Neural cell (in vitro differentiated cells): ENCODE measurements at regions not wholly inside any gene's neighbourhood (a gene's known extent, or its start where the extent isn't known, plus 50 kb on each side); places are given as distances from the start of the nearest gene placed in this dataset.

Experiments
- CTCF ChIP-seq: fragments of 450-650 bp; IDR thresholded peaks from 2 replicates; pipeline ENCODE4 v1.5.1; 2014; ENCODE audit warnings: antibody characterized with exemption, mild to moderate bottlenecking, moderate library complexity; ENCODE audit not compliant: poor library complexity, severe bottlenecking
- MXI1 ChIP-seq: fragments of 450-650 bp; conservative IDR thresholded peaks from 2 replicates; pipeline ENCODE4 v1.6.1; 2014; ENCODE audit warnings: antibody characterized with exemption, mild to moderate bottlenecking; ENCODE audit not compliant: poor library complexity, severe bottlenecking
- POLR2AphosphoS5 ChIP-seq: IDR thresholded peaks from 2 replicates; pipeline ENCODE4 v1.6.1; 2012
- SMC3 ChIP-seq: fragments of 450-650 bp; conservative IDR thresholded peaks from 2 replicates; pipeline ENCODE4 v1.6.1; 2014; ENCODE audit warnings: antibody characterized with exemption, mild to moderate bottlenecking, moderate library complexity; ENCODE audit not compliant: poor library complexity
- TAF1 ChIP-seq: IDR thresholded peaks from 2 replicates; pipeline ENCODE4 v1.6.1; 2012; ENCODE audit warnings: low read depth

- no peak for TF ChIP-seq POLR2AphosphoS5
- no peak for TF ChIP-seq TAF1
- no peak for TF ChIP-seq CTCF
- TF ChIP-seq SMC3: no peak
- no peak for TF ChIP-seq MXI1
Observed at GRCh38 chr13:68550330-68550729, 1320.2 kb upstream of the PCDH9 start.
